Right lung (tissue), 2 donors: ENCODE measurements at regions not wholly inside any gene's neighbourhood (a gene's known extent, or its start where the extent isn't known, plus 50 kb on each side); places are given as distances from the start of the nearest gene placed in this dataset.

Experiments
- DNase-seq, 2 donors: peaks; one replicate each; pipeline ENCODE4 v3.0.0-alpha.2; 2013

GRCh38 chr1:59055908-59056719, 240.8 kb upstream of the FGGY start:
- no peak for DNase-seq

GRCh38 chr1:59057211-59057694, 239.6 kb upstream of the FGGY start:
- DNase-seq = peak; percentile 89 to 94

GRCh38 chr1:59057796-59058195, 239.1 kb upstream of the FGGY start:
- DNase-seq = no peak

GRCh38 chr1:59058665-59059439, 238.0 kb upstream of the FGGY start:
- DNase-seq = no peak

GRCh38 chr1:59061876-59062275, 235.0 kb upstream of the FGGY start:
- peak; percentile 89 to 94 for DNase-seq

GRCh38 chr1:59062743-59063142, 234.2 kb upstream of the FGGY start:
- DNase-seq = no peak

GRCh38 chr1:59063501-59063900, 233.4 kb upstream of the FGGY start:
- no peak for DNase-seq

GRCh38 chr1:59064592-59064991, 232.3 kb upstream of the FGGY start:
- DNase-seq = no peak

- no peak for DNase-seq
These were observed 230.7 kb upstream of the FGGY start for GRCh38 chr1:59066236-59066635.

GRCh38 chr1:59070610-59071009, 226.3 kb upstream of the FGGY start:
- DNase-seq = no peak

- no peak for DNase-seq
These were observed 225.6 kb upstream of the FGGY start for GRCh38 chr1:59071289-59071688.

- no peak for DNase-seq
These were observed 224.9 kb upstream of the FGGY start for GRCh38 chr1:59071876-59072582.

GRCh38 chr1:59072583-59072947, 224.3 kb upstream of the FGGY start:
- DNase-seq = no peak

- no peak for DNase-seq
These were observed 222.3 kb upstream of the FGGY start for GRCh38 chr1:59074598-59074997.

GRCh38 chr1:59075021-59075420, 221.9 kb upstream of the FGGY start:
- no peak for DNase-seq

GRCh38 chr1:59076612-59077011, 220.3 kb upstream of the FGGY start:
- DNase-seq = no peak

GRCh38 chr1:59077466-59078069, 219.3 kb upstream of the FGGY start:
- DNase-seq = no peak

GRCh38 chr1:59078070-59078800, 218.7 kb upstream of the FGGY start:
- DNase-seq = peak in 1 of 2 donors; percentile 57

GRCh38 chr1:59078866-59079265, 218.0 kb upstream of the FGGY start:
- DNase-seq = no peak

GRCh38 chr1:59079434-59080140, 217.3 kb upstream of the FGGY start:
- DNase-seq = no peak

- DNase-seq = no peak
These were observed 215.7 kb upstream of the FGGY start for GRCh38 chr1:59081181-59081580.
